A549 (cell line): ENCODE measurements at regions not wholly inside any gene's neighbourhood (a gene's known extent, or its start where the extent isn't known, plus 50 kb on each side); places are given as distances from the start of the nearest gene placed in this dataset.

Experiments
- ATAC-seq, 2 experiments: fragments of 200-7000 bp in 1 of 2; fragments of >200 bp in 1 of 2; cut with Nextera tagmentation in 1 of 2; cut with Tn5 transposase in 1 of 2; 3 replicates each; pipeline versions ENCODE4 v1.8.0 to v1.9.1; 2018 to 2020; ENCODE audit warnings: mild to moderate bottlenecking in 1 of 2, moderate library complexity in 1 of 2
- CTCF ChIA-PET: fragments of 300-600 bp; sonication (Branson Sonifier 250); formaldehyde crosslinking; extraction: SDS; loops from one replicate; lab custom pipeline; 2021; ENCODE audit warnings: antibody characterized with exemption, inconsistent platforms; lab: Yijun Ruan, JAX
- POLR2A ChIA-PET: fragments of 350-600 bp; formaldehyde crosslinking; extraction: SDS; loops from one replicate; lab custom pipeline; 2021; ENCODE audit warnings: antibody characterized with exemption, inconsistent platforms; lab: Yijun Ruan, JAX
- DNase-seq, 2 experiments: peaks; one replicate each; pipeline versions ENCODE4 v3.0.0 to v3.0.0-alpha.2; 2011 to 2016; ENCODE audit warnings: low read depth in 1 of 2, low spot score in 1 of 2
- FAIRE-seq: peaks from 2 replicates; lab custom pipeline; 2011; peaks lifted over from hg19 to GRCh38; lab: Jason Lieb, UNC
- H3K27ac ChIP-seq, 2 experiments: fragments of >200 bp; sonication (Bioruptor Twin); formaldehyde crosslinking; 3 replicates each; pipeline ENCODE4 v1.5.1; 2016 to 2017
- H3K4me1 ChIP-seq: fragments of >200 bp; sonication (Bioruptor Twin); formaldehyde crosslinking; 3 replicates; pipeline ENCODE4 v1.6.1; 2016
- H3K4me2 ChIP-seq: fragments of >200 bp; sonication (Bioruptor Twin); formaldehyde crosslinking; 3 replicates; pipeline ENCODE4 v1.6.1; 2016
- H3K4me3 ChIP-seq: fragments of >200 bp; sonication (Bioruptor Twin); formaldehyde crosslinking; 3 replicates; pipeline ENCODE4 v1.5.1; 2016
- H3K9me3 ChIP-seq: fragments of >200 bp; sonication (Bioruptor Twin); formaldehyde crosslinking; 3 replicates; pipeline ENCODE4 v1.6.1; 2016
- BHLHE40 ChIP-seq: IDR thresholded peaks from 2 replicates; pipeline ENCODE4 v1.6.1; 2012; ENCODE audit warnings: low read depth, low read length, inconsistent platforms
- CBX2 ChIP-seq: fragments of 200-600 bp; sonication (generic); IDR thresholded peaks from 2 replicates; pipeline ENCODE4 v1.6.1; 2016; ENCODE audit warnings: low read depth, mild to moderate bottlenecking, borderline replicate concordance
- EHF ChIP-seq: fragments of 250-450 bp; sonication (Bioruptor Pico); IDR thresholded peaks from 2 replicates; pipeline ENCODE4 v1.5.0; 2020; ENCODE audit warnings: mild to moderate bottlenecking
- ESRRA ChIP-seq: fragments of 150-350 bp; IDR thresholded peaks from 2 replicates; pipeline ENCODE4 v1.6.1; 2014; ENCODE audit warnings: mild to moderate bottlenecking, low read length, borderline replicate concordance
- FOSB ChIP-seq: fragments of 250-450 bp; sonication (Bioruptor Pico); IDR thresholded peaks from 2 replicates; pipeline ENCODE4 v1.5.0; 2020; ENCODE audit warnings: mild to moderate bottlenecking, moderate library complexity
- HEYL ChIP-seq: fragments of 250-450 bp; sonication (Bioruptor Pico); IDR thresholded peaks from 2 replicates; pipeline ENCODE4 v1.8.0; 2021; ENCODE audit warnings: mild to moderate bottlenecking, moderate library complexity
- HMGXB4 ChIP-seq: fragments of 250-450 bp; sonication (Bioruptor Pico); IDR thresholded peaks from 2 replicates; pipeline ENCODE4 v1.5.0; 2021; ENCODE audit warnings: mild to moderate bottlenecking, moderate library complexity, borderline replicate concordance
- HOXA7 ChIP-seq: fragments of 250-450 bp; sonication (Bioruptor Pico); IDR thresholded peaks from 2 replicates; pipeline ENCODE4 v1.5.0; 2020; ENCODE audit warnings: mild to moderate bottlenecking, moderate library complexity
- HOXB13 ChIP-seq: fragments of 250-450 bp; sonication (Bioruptor Pico); IDR thresholded peaks from 2 replicates; pipeline ENCODE4 v1.5.0; 2020; ENCODE audit warnings: low read depth, mild to moderate bottlenecking, moderate library complexity
- HOXB5 ChIP-seq: fragments of 250-450 bp; sonication (Bioruptor Pico); IDR thresholded peaks from 2 replicates; pipeline ENCODE4 v1.5.0; 2020; ENCODE audit warnings: mild to moderate bottlenecking, moderate library complexity
- JUN ChIP-seq, 2 experiments: fragments of >200 bp; sonication (Bioruptor Twin); formaldehyde crosslinking; IDR thresholded peaks; 2 replicates in 1 of 2; 3 replicates in 1 of 2; pipeline ENCODE4 v1.6.1; 2016 to 2017
- KDM5A ChIP-seq: fragments of 200-600 bp; sonication (generic); IDR thresholded peaks from 2 replicates; pipeline ENCODE4 v1.6.1; 2016; ENCODE audit warnings: antibody characterized with exemption, mild to moderate bottlenecking
- MAZ ChIP-seq: fragments of 150-350 bp; IDR thresholded peaks from 2 replicates; pipeline ENCODE4 v1.6.1; 2014; ENCODE audit warnings: antibody characterized with exemption, low read depth, low read length, borderline replicate concordance
- MYC ChIP-seq: IDR thresholded peaks from 2 replicates; pipeline ENCODE4 v1.6.1; 2012; ENCODE audit warnings: mild to moderate bottlenecking, inconsistent platforms, low read length, improper control_type of control experiment, borderline replicate concordance
- NFE2L2 ChIP-seq: fragments of 150-350 bp; conservative IDR thresholded peaks from 2 replicates; pipeline ENCODE4 v1.6.1; 2014; ENCODE audit warnings: low read length
- NPAS2 ChIP-seq: fragments of 250-450 bp; sonication (Bioruptor Pico); IDR thresholded peaks from 2 replicates; pipeline ENCODE4 v1.8.0; 2022; ENCODE audit warnings: mild to moderate bottlenecking, moderate library complexity, borderline replicate concordance
- NR3C1 ChIP-seq: fragments of >200 bp; sonication (Bioruptor Twin); formaldehyde crosslinking; IDR thresholded peaks from 3 replicates; pipeline ENCODE4 v1.6.1; 2017
- PBX3 ChIP-seq: IDR thresholded peaks from 2 replicates; pipeline ENCODE4 v1.6.1; 2012
- PHF8 ChIP-seq: fragments of 200-600 bp; sonication (generic); IDR thresholded peaks from 2 replicates; pipeline ENCODE4 v1.6.1; 2016; ENCODE audit warnings: low read depth, mild to moderate bottlenecking, antibody characterized with exemption, moderate library complexity, borderline replicate concordance
- POLR2A ChIP-seq: IDR thresholded peaks from 2 replicates; pipeline ENCODE4 v1.6.1; 2012; ENCODE audit warnings: mild to moderate bottlenecking, low read length
- POLR2AphosphoS2 ChIP-seq: conservative IDR thresholded peaks from 2 replicates; pipeline ENCODE4 v1.6.1; 2012; ENCODE audit warnings: low read length, improper control_type of control experiment, inconsistent platforms
- RARB ChIP-seq: fragments of 250-450 bp; sonication (Bioruptor Pico); IDR thresholded peaks from 2 replicates; pipeline ENCODE4 v1.8.0; 2021; ENCODE audit warnings: mild to moderate bottlenecking, moderate library complexity
- RCOR1 ChIP-seq: fragments of 150-350 bp; IDR thresholded peaks from 2 replicates; pipeline ENCODE4 v1.6.1; 2014; ENCODE audit warnings: antibody characterized with exemption, low read length, low read depth
- RFX5 ChIP-seq: fragments of 450-650 bp; IDR thresholded peaks from 2 replicates; pipeline ENCODE4 v1.7.1; 2014; ENCODE audit warnings: antibody characterized with exemption, mild to moderate bottlenecking, moderate library complexity
- TFCP2L1 ChIP-seq: fragments of 250-450 bp; sonication (Bioruptor Pico); IDR thresholded peaks from 2 replicates; pipeline ENCODE4 v1.5.0; 2021; ENCODE audit warnings: mild to moderate bottlenecking
- ZC3H11A ChIP-seq: fragments of 450-650 bp; IDR thresholded peaks from 2 replicates; pipeline ENCODE4 v1.6.1; 2014; ENCODE audit warnings: antibody characterized with exemption, mild to moderate bottlenecking
- ZFP36 ChIP-seq: fragments of 450-650 bp; IDR thresholded peaks from 2 replicates; pipeline ENCODE4 v1.6.1; 2014; ENCODE audit warnings: borderline replicate concordance; ENCODE audit not compliant: partially characterized antibody
- WGBS: methylation state at CpG from one replicate; pipeline ENCODE4 v1.1.6; 2017; ENCODE audit errors: missing lambda C conversion rate; 5-methylcytosine and 5-hydroxymethylcytosine counted together

DNA sequence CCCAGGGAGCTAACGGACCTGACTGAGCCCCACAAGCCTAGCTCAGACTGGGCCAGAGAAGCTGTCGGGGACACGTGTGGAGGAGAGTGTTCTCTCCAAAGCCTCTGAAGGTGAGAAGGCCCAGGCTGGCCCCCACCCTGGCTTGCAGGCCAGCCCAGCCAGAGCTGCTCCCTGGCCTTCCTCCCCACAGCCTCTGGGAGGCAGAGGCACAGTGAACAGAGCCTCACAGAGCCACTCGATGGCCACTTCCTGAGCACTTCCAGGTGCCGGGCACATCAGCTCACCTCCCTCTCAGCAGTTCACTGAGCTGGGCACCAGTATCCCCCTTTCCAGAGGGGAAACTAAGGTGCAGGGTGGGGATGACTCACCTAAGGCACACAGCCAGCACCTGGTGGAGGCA lies 109.4 kb upstream of the LINGO1 start:
- Histone ChIP-seq H3K4me3 (no peak overlapping the region), H3K4me1 (no peaks in the 10 kb centered on the region), H3K9me3 (no peaks in the 10 kb centered on the region), H3K4me2 (no peak overlapping the region), H3K27ac (no peak overlapping the region)
- 63% methylated on average over 3 of the region's 5 CpGs for WGBS
- POLR2A ChIA-PET = no interaction called here
- DNase-seq (no peak), FAIRE-seq (no peak), ATAC-seq (peak in 1 of 2 experiments; percentile 25; a peak in 3 of 6 replicates)
- CTCF ChIA-PET = interaction anchor here (1.3 to 3.7 kb wide), 5 partner anchors 10 to 109 kb away, joined by 3 to 14 read pairs (median 6); no protein-coding TSS in a partner anchor
- TF ChIP-seq PHF8 (no peak), HMGXB4 (CRISPR knock-in tag) (no peak), BHLHE40 (no peak), MAZ (no peak), CBX2 (no peak), NFE2L2 (no peak), HOXB5 (CRISPR knock-in tag) (no peak), JUN (IDR thresholded peaks at IDR 0.05) (no peak), MYC (no peak)

DNA sequence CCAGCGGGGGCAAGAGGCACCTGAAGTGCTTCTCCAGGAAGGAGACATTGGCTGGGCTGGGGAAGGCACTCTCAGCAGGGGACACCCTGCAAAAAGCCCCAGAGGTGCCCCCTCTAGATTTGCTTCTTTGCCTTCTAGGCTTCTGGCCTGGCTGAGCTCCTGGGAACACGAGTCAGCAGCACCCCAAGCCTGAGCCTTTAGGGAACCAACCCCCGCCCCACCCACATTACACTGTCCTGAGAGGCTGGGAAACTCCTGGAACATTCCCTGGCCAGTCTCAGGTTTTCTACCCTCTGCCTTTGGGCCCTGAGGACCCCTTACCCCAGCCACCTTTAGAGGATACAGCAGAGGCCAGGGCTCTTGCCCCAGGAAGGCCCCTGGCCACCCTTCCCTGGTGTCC lies 108.4 kb upstream of the LINGO1 start:
- 66% methylated on average over 3 of the region's 3 CpGs for WGBS
- ChIA-PET POLR2A (no interaction called here), CTCF (interaction anchor here (0.8 to 3.7 kb wide), 6 partner anchors 9 to 112 kb away, joined by 3 to 14 read pairs (median 5); no protein-coding TSS in a partner anchor)

DNA sequence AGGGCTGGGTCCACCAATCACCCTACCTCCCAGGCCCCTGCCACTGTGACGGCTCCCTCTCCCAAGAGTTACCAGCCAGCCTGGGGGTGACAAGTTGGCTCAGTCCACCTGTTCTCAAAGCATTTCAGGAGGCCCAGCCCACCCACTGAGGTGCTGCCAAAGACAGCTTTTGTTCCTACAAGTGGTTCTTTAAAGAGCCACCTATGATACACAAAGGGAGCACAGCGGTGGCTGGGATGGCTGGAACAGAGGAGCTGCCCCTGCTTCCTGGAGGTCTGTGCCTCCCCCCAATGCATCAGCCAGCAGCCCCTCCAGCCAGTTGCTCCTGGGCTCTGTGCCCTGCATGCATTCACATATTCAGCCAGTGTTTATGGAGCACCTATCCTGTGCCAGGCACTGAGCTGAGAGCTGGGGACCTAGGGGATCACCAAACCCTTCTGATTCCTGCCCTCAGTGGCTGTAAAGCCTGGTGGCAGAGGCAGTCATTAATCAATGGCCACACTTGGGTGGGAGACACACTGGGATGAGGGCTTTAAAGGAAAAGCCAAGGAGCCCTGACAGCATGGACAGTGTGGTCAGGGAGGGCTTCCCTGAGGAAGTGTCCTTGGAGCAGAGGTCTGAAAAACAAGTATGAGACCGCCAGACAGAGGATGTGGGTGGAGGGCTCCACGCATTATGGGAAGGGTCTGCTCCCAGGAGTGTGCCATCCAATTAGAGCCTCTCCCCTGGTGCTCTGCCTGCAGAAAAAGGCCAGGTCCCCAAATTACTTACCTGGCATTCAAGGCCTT lies 107.1 kb upstream of the LINGO1 start:
- CTCF ChIA-PET = interaction anchor here (1.2 to 3.7 kb wide), 2 partner anchors 7 to 49 kb away, joined by 3 to 14 read pairs; no protein-coding TSS in a partner anchor
- DNase-seq (no peak), FAIRE-seq (no peak)

More for the DNA sequence above, 108.4 kb upstream of the LINGO1 start:
- no peak for ATAC-seq
- H3K4me2 ChIP-seq = no peak overlapping the region
- no peak for TF ChIP-seq KDM5A
- no peak for TF ChIP-seq BHLHE40
- no peak for TF ChIP-seq RARB (CRISPR knock-in tag)
- no peak for TF ChIP-seq POLR2AphosphoS2
- no peak for TF ChIP-seq EHF (CRISPR knock-in tag)
- TF ChIP-seq NR3C1 = no peak
- no peak for TF ChIP-seq CBX2
- TF ChIP-seq HOXB13 (CRISPR knock-in tag) = no peak
- no peak for TF ChIP-seq FOSB (CRISPR knock-in tag)
- no peak for TF ChIP-seq TFCP2L1 (CRISPR knock-in tag)
- no peak for TF ChIP-seq POLR2A
- TF ChIP-seq HOXA7 (CRISPR knock-in tag) = no peak
- no peak for TF ChIP-seq RCOR1
- no peak for TF ChIP-seq ZC3H11A
- TF ChIP-seq MAZ = no peak
- TF ChIP-seq HEYL (CRISPR knock-in tag) = no peak
- TF ChIP-seq, all 56 proteins: peak for 0
- FAIRE-seq (no peak), DNase-seq (no peak)
- Histone ChIP-seq H3K4me3 (no peak overlapping the region), H3K4me1 (no peaks in the 10 kb centered on the region), H3K27ac (no peak overlapping the region), H3K9me3 (no peaks in the 10 kb centered on the region)

More for the DNA sequence above, 107.1 kb upstream of the LINGO1 start:
- TF ChIP-seq ESRRA = no peak
- no peak for TF ChIP-seq RCOR1
- no peak for TF ChIP-seq RFX5
- no peak for TF ChIP-seq PBX3
- no peak for TF ChIP-seq NPAS2 (CRISPR knock-in tag)
- TF ChIP-seq NFE2L2 = no peak
- TF ChIP-seq HOXA7 (CRISPR knock-in tag) = no peak
- peak; percentile 49 for TF ChIP-seq ZFP36
- no peak for TF ChIP-seq FOSB (CRISPR knock-in tag)
- no peak for ATAC-seq
- H3K4me3 ChIP-seq = no peak overlapping the region
- no peaks in the 10 kb centered on the region for H3K4me1 ChIP-seq
- POLR2A ChIA-PET = no interaction called here
- 20% methylated on average over 4 of the region's 4 CpGs for WGBS
- H3K27ac ChIP-seq = no peak overlapping the region
- no peaks in the 10 kb centered on the region for H3K9me3 ChIP-seq
- no peak overlapping the region for H3K4me2 ChIP-seq
